Neural cell (in vitro differentiated cells): ENCODE measurements at regions not wholly inside any gene's neighbourhood (a gene's known extent, or its start where the extent isn't known, plus 50 kb on each side); places are given as distances from the start of the nearest gene placed in this dataset.

Experiments
- CTCF ChIP-seq: fragments of 450-650 bp; IDR thresholded peaks from 2 replicates; pipeline ENCODE4 v1.5.1; 2014; ENCODE audit warnings: antibody characterized with exemption, mild to moderate bottlenecking, moderate library complexity; ENCODE audit not compliant: poor library complexity, severe bottlenecking
- RAD21 ChIP-seq: fragments of 450-650 bp; conservative IDR thresholded peaks from 2 replicates; pipeline ENCODE4 v1.6.1; 2014; ENCODE audit warnings: antibody characterized with exemption, mild to moderate bottlenecking, moderate library complexity
- REST ChIP-seq: IDR thresholded peaks from 2 replicates; pipeline ENCODE4 v1.6.1; 2012; ENCODE audit warnings: borderline replicate concordance

GRCh38 chr19:28526038-28526437 is 686.9 kb downstream of the UQCRFS1 start:
- TF ChIP-seq CTCF (no peak), REST (no peak), RAD21 (no peak)
